Cerebellar cortex (tissue), 1 donor: ENCODE measurements at regions not wholly inside any gene's neighbourhood (a gene's known extent, or its start where the extent isn't known, plus 50 kb on each side); places are given as distances from the start of the nearest gene placed in this dataset.
"Not testable (repeated sequence)": the region's sequence is repeated elsewhere in the genome, so short reads cannot be mapped to it uniquely, and the experiment has no call there.

ENCODE experiments used
- DNase-seq: peaks from one replicate; pipeline ENCODE4 v3.0.0-alpha.2; 2015; ENCODE audit warnings: low spot score

DNA sequence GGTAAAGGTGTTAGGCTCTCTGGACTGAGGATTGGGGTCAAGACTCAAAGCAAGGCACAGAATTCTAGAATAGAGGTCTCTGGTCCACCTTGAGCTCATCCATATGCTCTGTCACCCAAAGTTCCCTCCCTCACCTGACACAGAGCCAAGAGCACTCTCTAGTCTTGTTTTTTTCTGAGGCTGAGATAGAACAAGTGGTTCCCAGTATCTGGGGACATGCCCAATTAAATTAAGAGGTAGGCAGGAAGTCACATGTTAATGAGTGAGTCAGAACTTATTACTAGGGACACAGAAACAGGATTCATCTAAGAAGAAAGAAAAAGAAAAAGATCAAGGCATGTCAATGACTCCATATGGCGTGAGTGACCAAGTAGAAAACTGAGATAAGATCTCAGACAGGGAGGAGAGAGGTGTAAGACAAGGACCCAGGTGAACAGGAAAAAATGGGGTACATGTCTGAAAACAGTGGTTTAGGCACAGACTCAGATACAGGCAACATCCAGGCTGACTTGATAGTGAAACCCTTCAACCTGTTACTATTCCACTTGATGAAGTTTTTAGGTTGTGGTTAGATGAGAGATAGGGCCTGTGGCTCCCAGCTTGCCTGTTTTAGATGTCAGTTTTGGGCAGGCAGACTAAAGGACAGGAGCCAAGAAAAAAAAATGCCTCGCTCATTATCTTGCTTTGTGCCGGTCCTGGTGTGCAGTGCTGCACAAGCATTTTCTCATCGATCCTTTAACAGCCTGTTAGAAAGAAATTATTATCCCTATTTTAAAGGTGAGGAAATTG is 609.9 kb downstream of the CCSER2 start:
- no peak for DNase-seq

GRCh38 chr10:84943541-84943940 is 615.2 kb downstream of the CCSER2 start:
- DNase-seq: no peak

GRCh38 chr10:84944187-84944586 is 615.8 kb downstream of the CCSER2 start:
- no peak for DNase-seq

DNA sequence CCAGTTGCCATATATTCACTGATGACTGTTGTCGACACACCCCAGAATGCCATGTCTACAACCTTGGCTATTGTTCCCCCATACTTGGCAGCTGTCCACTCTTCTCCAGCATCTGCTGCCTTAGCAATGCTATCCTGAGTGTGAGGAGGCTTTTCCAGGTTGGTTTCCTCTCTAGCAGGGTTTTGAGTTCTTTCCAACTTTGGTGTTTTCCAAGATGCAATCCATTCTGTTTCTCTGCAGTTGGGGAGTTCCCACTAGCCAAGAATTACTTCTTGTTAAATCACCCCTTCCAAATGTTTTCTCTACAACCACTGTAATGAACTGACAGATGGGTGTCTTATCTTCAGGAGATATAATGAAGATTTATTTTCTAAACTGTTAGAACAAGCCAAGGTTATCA is 617.4 kb downstream of the CCSER2 start:
- DNase-seq: no peak

GRCh38 chr10:84946904-84947303 is 618.5 kb downstream of the CCSER2 start:
- DNase-seq: no peak

- DNase-seq: no peak
These were observed 620.3 kb downstream of the CCSER2 start for GRCh38 chr10:84948644-84949043.

DNA sequence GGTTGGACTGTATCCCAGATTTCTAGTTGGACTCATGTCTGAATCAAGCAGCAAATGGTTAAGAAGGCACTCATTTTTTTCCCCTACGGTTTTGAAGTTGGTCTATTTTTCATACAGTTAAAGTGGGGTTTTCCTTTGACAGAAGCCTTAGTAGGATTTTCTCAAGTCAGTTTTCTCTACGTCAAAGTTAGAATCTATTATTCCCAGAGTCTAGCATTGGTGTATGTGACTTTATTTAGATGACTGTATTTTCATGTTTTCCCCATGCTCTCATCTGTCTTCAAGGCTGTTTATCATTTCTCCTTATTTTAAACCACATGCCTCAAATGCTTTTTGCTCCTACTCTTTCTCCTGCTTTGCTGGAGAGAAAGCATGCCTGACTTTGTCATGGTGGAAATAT is 623.2 kb downstream of the CCSER2 start:
- no peak for DNase-seq

GRCh38 chr10:84957427-84957826 is 629.0 kb downstream of the CCSER2 start:
- no peak for DNase-seq

DNA sequence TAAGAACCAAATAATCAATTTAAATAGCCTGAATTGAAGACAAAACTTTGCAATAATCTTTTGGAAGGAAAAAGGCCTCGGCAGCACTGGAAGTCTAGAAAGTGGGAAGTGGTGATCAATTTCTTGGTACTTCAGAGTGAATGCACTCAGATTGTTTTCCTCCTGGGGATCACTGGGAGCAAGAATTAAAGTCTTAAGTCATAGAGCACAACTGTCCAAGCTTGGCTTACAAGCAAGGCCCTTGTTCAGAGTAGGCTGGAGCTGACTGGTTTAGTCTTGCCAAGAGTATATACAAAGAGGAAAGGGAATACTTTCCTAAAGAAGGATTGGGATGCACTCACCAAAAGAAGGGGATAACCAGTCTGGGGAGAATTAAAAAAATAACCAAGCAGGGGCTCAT is 637.1 kb downstream of the CCSER2 start:
- DNase-seq: no peak

- no peak for DNase-seq
These were observed 638.5 kb downstream of the CCSER2 start for GRCh38 chr10:84966708-84967441.

DNA sequence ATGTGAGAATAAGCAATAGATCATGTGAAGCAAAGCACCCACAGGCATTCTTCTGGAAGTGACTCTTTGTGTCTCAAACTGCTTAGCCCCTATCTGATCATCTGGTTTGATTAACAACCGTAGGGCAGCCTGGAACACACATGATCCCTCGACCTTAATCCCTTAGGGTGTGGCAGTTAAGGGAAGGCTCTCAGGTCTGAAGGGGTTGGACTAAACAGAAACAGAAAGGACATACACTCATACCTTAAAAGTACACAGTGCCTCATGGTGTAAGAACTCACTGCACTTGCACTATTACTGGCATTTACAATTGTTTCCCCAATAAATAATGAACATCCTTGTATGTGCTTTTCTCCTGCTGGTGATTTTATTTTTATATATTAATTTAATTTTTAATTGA is 640.9 kb downstream of the CCSER2 start:
- DNase-seq: not testable (repeated sequence)

DNA sequence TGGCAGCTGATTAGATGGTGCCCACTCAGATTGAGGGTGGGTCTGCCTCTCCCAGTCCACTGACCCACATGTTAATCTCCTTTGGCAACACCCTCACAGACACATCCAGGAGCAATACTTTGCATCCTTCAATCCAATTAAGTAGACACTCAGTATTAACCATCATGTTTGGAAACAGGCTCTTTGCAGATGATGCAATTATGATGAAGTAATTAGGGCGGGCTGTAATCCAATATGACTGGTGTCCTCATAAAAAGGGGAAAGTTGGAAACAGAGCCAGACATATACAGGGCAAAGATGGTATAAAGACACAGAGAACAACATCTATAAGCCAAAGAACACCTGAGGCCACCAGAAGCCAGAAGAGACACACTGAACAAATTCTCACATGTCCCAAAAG is 658.6 kb downstream of the CCSER2 start:
- DNase-seq: no peak

DNA sequence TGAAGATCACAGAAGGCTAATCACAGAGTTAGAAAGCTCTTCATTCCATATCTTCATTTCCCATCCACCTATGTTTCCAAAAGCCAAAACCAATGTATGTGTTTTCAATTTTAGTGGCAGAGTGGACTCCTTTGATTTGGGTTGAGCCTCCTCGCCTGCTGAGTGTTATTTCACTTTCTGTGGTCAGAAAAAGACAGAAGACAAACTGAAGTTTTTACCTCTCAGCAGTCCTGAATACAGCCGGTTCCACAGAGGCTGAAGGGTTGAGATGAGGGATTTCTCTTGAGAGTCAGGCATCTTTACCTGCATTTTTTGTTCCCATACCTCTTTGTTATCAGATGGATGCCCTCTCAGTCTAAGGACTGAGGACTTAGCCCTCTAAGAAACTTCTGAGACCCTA is 659.6 kb downstream of the CCSER2 start:
- no peak for DNase-seq

GRCh38 chr10:84990713-84991112 is 662.3 kb downstream of the CCSER2 start:
- no peak for DNase-seq

DNA sequence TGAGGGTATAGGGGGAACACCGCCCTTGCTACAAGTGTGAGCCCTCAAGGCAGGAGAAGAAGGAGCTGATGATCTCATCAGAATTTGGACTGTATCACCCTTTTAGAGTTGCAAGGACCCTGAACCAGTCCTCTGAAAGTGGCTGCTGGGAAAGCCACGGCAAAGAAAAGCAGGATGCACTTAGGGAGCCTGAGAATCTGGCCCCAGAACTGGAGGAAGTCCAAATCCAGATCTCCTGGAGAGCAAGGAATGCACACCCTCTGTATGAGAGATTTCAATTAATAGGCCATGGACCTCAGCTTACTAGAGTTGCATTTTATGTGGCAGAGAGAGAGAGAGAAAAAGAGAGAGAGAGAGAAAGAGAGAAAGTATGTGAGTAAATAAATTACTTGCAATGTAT is 662.9 kb downstream of the CCSER2 start:
- DNase-seq: no peak

GRCh38 chr10:84993251-84994035 is 665.1 kb downstream of the CCSER2 start:
- no peak for DNase-seq

GRCh38 chr10:84994722-84995121 is 666.3 kb downstream of the CCSER2 start:
- DNase-seq: no peak

DNA sequence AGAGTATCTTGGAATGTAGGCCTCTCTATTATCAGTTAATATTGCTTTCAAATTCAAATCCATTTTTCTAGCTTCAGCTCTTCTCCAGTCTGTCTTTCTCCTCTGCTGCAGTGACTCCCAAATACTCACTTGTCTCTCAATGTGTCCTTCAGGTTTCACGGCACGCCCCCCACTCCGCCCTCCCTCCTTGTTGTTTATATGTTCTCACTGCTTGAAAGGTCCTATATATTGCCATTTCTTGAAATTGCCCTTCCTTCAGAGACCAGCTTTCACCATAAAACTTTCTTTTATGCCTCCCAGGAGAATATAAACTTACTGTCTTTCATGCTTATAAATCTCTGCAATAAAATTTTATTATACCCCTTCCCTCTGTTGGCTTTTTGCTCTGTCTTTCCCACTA is 668.2 kb downstream of the CCSER2 start:
- DNase-seq: no peak

DNA sequence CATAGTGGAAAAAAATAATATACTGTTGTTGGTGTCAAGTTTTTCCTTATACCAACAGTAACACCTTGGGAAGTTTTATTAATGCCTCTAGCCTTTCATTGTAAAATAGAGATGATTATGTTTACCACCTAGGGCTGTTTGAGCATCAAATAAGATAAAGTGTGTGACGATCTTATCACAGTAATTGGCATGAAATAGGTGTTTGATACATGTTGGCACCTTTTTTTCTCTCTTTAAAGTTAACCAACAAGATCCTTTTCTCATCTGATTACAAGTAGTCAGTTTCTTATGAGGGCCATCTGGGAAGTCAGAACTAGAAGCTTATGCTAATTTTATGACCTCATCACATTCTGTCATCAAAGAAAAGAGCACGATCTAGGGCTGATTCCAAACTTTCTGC is 669.5 kb downstream of the CCSER2 start:
- DNase-seq: no peak

DNA sequence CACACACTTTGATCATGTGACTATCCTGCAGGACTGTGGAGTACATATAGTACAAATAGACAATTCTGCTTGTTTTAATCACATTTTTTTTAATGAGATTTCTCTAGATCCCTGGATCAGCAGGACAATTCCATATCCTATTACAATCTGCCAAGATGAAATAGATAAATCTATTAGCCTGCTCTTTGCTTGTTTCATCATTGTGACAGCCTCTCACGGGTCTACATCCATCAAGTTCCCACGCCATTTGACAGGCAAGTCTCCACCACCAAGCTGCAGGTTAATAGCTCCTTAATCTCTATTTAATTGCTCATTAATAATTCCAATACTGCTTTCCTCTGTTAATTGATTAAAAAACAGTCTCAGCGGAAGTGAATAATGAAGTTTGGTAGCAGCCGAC is 671.5 kb downstream of the CCSER2 start:
- DNase-seq: no peak

GRCh38 chr10:85003083-85003482 is 674.7 kb downstream of the CCSER2 start:
- no peak for DNase-seq

DNA sequence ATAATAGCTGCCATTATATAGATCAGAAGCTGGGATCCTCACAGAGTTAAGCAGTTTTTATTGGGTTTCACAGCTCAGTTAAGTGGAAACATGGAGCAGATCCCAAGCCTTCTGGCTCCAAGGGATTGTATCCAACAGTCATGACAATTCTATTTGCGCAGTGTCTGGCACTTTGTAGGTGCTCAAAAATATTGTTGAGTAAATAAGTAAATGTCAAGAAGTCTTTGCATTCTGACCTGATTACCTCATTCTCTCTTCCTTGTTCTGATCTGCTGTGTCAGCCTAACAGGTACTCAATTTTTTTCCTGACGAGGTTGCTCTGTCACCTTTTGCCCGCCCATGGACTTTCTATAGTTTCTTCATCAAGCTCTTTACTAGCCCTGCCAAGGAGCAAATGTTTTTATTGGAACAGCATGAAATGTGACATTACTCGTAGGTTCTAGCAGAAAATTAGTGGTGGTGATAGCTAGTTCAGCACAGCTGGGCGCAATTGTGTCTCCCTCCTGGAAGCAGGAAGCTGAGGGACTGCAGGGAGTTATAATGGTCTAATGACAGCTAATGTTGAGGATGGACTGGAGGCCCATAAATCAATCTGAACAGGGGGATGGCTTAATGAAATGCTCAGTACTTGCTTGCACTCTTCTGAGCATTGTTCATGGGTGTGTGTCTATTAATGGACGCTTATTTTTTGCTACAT is 680.2 kb downstream of the CCSER2 start:
- DNase-seq: no peak
